ENCODE measurements at regions not wholly inside any gene's neighbourhood (a gene's known extent, or its start where the extent isn't known, plus 50 kb on each side); places are given as distances from the start of the nearest gene placed in this dataset.

- no peak for DNase-seq
Measured at GRCh38 chr7:67698354-67698753, 701.7 kb downstream of the TYW1 start.

GRCh38 chr7:67705850-67706249 is 709.2 kb downstream of the TYW1 start:
- no peak for DNase-seq

- no peak for DNase-seq
Measured at GRCh38 chr7:67711706-67712105, 715.1 kb downstream of the TYW1 start.

- DNase-seq, result no peak
Measured at GRCh38 chr7:67713451-67714056, 716.9 kb downstream of the TYW1 start.

GRCh38 chr7:67716729-67717128 is 720.1 kb downstream of the TYW1 start:
- no peak for DNase-seq

- no peak for DNase-seq
Measured at GRCh38 chr7:67723591-67723990, 727.0 kb downstream of the TYW1 start.

- no peak for DNase-seq
Measured at GRCh38 chr7:67724435-67724834, 727.8 kb downstream of the TYW1 start.

GRCh38 chr7:67724955-67725354 is 728.3 kb downstream of the TYW1 start:
- DNase-seq, result no peak

- no peak for DNase-seq
Measured at GRCh38 chr7:67725423-67725822, 728.8 kb downstream of the TYW1 start.

GRCh38 chr7:67729771-67730170 is 733.1 kb downstream of the TYW1 start:
- no peak for DNase-seq

GRCh38 chr7:67731704-67732103 is 735.1 kb downstream of the TYW1 start:
- DNase-seq, result no peak

GRCh38 chr7:67732898-67733297 is 736.3 kb downstream of the TYW1 start:
- no peak for DNase-seq

GRCh38 chr7:67738145-67738544 is 741.5 kb downstream of the TYW1 start:
- no peak for DNase-seq

- DNase-seq, result no peak
Measured at GRCh38 chr7:67738958-67739357, 742.3 kb downstream of the TYW1 start.

- DNase-seq, result no peak
Measured at GRCh38 chr7:67743501-67743900, 746.9 kb downstream of the TYW1 start.

- DNase-seq, result no peak
Measured at GRCh38 chr7:67752227-67752626, 755.6 kb downstream of the TYW1 start.

GRCh38 chr7:67753891-67754290 is 757.3 kb downstream of the TYW1 start:
- DNase-seq, result no peak

- no peak for DNase-seq
Measured at GRCh38 chr7:67754651-67755050, 758.0 kb downstream of the TYW1 start.

GRCh38 chr7:67758551-67758950 is 761.9 kb downstream of the TYW1 start:
- no peak for DNase-seq

- no peak for DNase-seq
Measured at GRCh38 chr7:67760971-67761370, 764.3 kb downstream of the TYW1 start.

- no peak for DNase-seq
Measured at GRCh38 chr7:67762516-67762915, 765.9 kb downstream of the TYW1 start.

- DNase-seq, result no peak
Measured at GRCh38 chr7:67764289-67764688, 767.7 kb downstream of the TYW1 start.

- DNase-seq, result no peak
Measured at GRCh38 chr7:67765481-67766175, 769.0 kb downstream of the TYW1 start.

GRCh38 chr7:67766906-67767410 is 770.3 kb downstream of the TYW1 start:
- DNase-seq, result no peak
